Vagina (tissue), 2 donors: ENCODE measurements at regions not wholly inside any gene's neighbourhood (a gene's known extent, or its start where the extent isn't known, plus 50 kb on each side); places are given as distances from the start of the nearest gene placed in this dataset.

Source experiments
- DNase-seq, 2 donors: peaks; one replicate each; pipeline ENCODE4 v3.0.0-alpha.2; 2017; ENCODE audit errors: extremely low spot score in 2 of 2
- H3K27ac ChIP-seq: fragments of 200-600 bp; sonication (generic); one replicate; pipeline ENCODE4 v1.5.1; 2019
- H3K27me3 ChIP-seq: fragments of 200-600 bp; sonication (generic); one replicate; pipeline ENCODE4 v1.5.1; 2019
- H3K36me3 ChIP-seq, 2 donors: fragments of 200-600 bp; sonication (generic); one replicate each; pipeline ENCODE4 v1.5.1; 2017 to 2019
- H3K4me1 ChIP-seq: fragments of 200-600 bp; sonication (generic); one replicate; pipeline ENCODE4 v1.5.1; 2019
- H3K4me3 ChIP-seq, 2 donors: fragments of 200-600 bp; sonication (generic); 1 replicate in 1 of 2; 2 replicates in 1 of 2; pipeline ENCODE4 v1.5.1; 2016 to 2019
- H3K9me3 ChIP-seq: fragments of 200-600 bp; sonication (generic); one replicate; pipeline ENCODE4 v1.5.1; 2019
- CTCF ChIP-seq, 3 experiments: fragments of 450-650 bp in 2 of 3; fragments of 200-600 bp in 1 of 3; sonication (generic) in 1 of 3; IDR thresholded peaks; one replicate each; pipeline ENCODE4 v1.5.1; 2017 to 2019; ENCODE audit warnings: antibody characterized with exemption in 3 of 3, mild to moderate bottlenecking in 2 of 3, moderate library complexity in 2 of 3
- POLR2A ChIP-seq, 2 donors: fragments of 450-650 bp; IDR thresholded peaks; one replicate each; pipeline ENCODE4 v1.6.1; 2017; ENCODE audit warnings: antibody characterized with exemption in 2 of 2, mild to moderate bottlenecking in 2 of 2, moderate library complexity in 2 of 2
- POLR2AphosphoS5 ChIP-seq, 2 donors: sonication (generic); formaldehyde crosslinking; IDR thresholded peaks; one replicate each; pipeline ENCODE4 v1.9.0; 2017; ENCODE audit warnings: antibody characterized with exemption in 2 of 2, mild to moderate bottlenecking in 2 of 2, low read depth in 1 of 2; ENCODE audit not compliant: insufficient read depth in 1 of 2
- intact Hi-C: fragments of 100-400 bp; cut with DNase I; formaldehyde crosslinking; loops from one replicate; pipeline ENCODE4 v1.15.1; 2023

- DNase-seq: no peak
- Histone ChIP-seq H3K27me3 (no peaks in the 10 kb centered on the region), H3K4me1 (peaks cover 11% of the 10 kb centered on the region), H3K4me3 (no peak overlapping the region), H3K36me3 (no peaks in the 10 kb centered on the region), H3K9me3 (no peaks in the 10 kb centered on the region), H3K27ac (no peak overlapping the region)
- intact Hi-C loops: no loop called here
- TF ChIP-seq POLR2A (IDR thresholded peaks at IDR 0.05) (no peak), POLR2AphosphoS5 (IDR thresholded peaks at IDR 0.05; ENCODE audit: insufficient read depth in 1 of 2, low read depth in 1 of 2) (no peak), CTCF (IDR thresholded peaks at IDR 0.05) (no peak)
These were observed 124.9 kb upstream of the ZNF608 start for GRCh38 chr5:124871303-124871702.

- H3K9me3 ChIP-seq: no peaks in the 10 kb centered on the region
- H3K27ac ChIP-seq: no peak overlapping the region
- TF ChIP-seq CTCF (IDR thresholded peaks at IDR 0.05): no peak
- TF ChIP-seq POLR2AphosphoS5 (IDR thresholded peaks at IDR 0.05; ENCODE audit: insufficient read depth in 1 of 2, low read depth in 1 of 2): no peak
- TF ChIP-seq POLR2A (IDR thresholded peaks at IDR 0.05): no peak
- H3K36me3 ChIP-seq: no peaks in the 10 kb centered on the region
- no peak overlapping the region for H3K4me3 ChIP-seq
- DNase-seq: no peak
- peaks cover 11% of the 10 kb centered on the region for H3K4me1 ChIP-seq
- H3K27me3 ChIP-seq: no peaks in the 10 kb centered on the region
- intact Hi-C loops: no loop called here
These were observed 125.6 kb upstream of the ZNF608 start for GRCh38 chr5:124872086-124872485.

- no peaks in the 10 kb centered on the region for H3K27me3 ChIP-seq
- intact Hi-C loops: no loop called here
- no peak for TF ChIP-seq CTCF (IDR thresholded peaks at IDR 0.05)
- TF ChIP-seq POLR2AphosphoS5 (IDR thresholded peaks at IDR 0.05; ENCODE audit: insufficient read depth in 1 of 2, low read depth in 1 of 2): no peak
- TF ChIP-seq POLR2A (IDR thresholded peaks at IDR 0.05): no peak
- no peaks in the 10 kb centered on the region for H3K9me3 ChIP-seq
- H3K36me3 ChIP-seq: no peaks in the 10 kb centered on the region
- DNase-seq: no peak
- H3K27ac ChIP-seq: no peak overlapping the region
- H3K4me1 ChIP-seq: peaks cover 11% of the 10 kb centered on the region
- H3K4me3 ChIP-seq: no peak overlapping the region
These were observed 126.2 kb upstream of the ZNF608 start for GRCh38 chr5:124872615-124873014.

- Histone ChIP-seq H3K27ac (no peak overlapping the region), H3K9me3 (no peaks in the 10 kb centered on the region), H3K36me3 (no peaks in the 10 kb centered on the region), H3K27me3 (no peaks in the 10 kb centered on the region), H3K4me3 (no peak overlapping the region), H3K4me1 (peaks cover 11% of the 10 kb centered on the region)
- TF ChIP-seq POLR2AphosphoS5 (IDR thresholded peaks at IDR 0.05; ENCODE audit: insufficient read depth in 1 of 2, low read depth in 1 of 2) (no peak), POLR2A (IDR thresholded peaks at IDR 0.05) (no peak), CTCF (IDR thresholded peaks at IDR 0.05) (no peak)
- no peak for DNase-seq
- intact Hi-C loops: no loop called here
These were observed 126.7 kb upstream of the ZNF608 start for GRCh38 chr5:124873188-124873587.

GRCh38 chr5:124873713-124874112, 127.3 kb upstream of the ZNF608 start:
- TF ChIP-seq CTCF (IDR thresholded peaks at IDR 0.05) (no peak), POLR2AphosphoS5 (IDR thresholded peaks at IDR 0.05; ENCODE audit: insufficient read depth in 1 of 2, low read depth in 1 of 2) (no peak), POLR2A (IDR thresholded peaks at IDR 0.05) (no peak)
- Histone ChIP-seq H3K36me3 (no peaks in the 10 kb centered on the region), H3K27me3 (no peaks in the 10 kb centered on the region), H3K9me3 (no peaks in the 10 kb centered on the region), H3K27ac (no peak overlapping the region), H3K4me3 (no peak overlapping the region), H3K4me1 (peaks cover 11% of the 10 kb centered on the region)
- DNase-seq: no peak
- intact Hi-C loops: no loop called here
